HG02870 (cell line): ENCODE measurements at regions not wholly inside any gene's neighbourhood (a gene's known extent, or its start where the extent isn't known, plus 50 kb on each side); places are given as distances from the start of the nearest gene placed in this dataset.
"Not testable (repeated sequence)": the region's sequence is repeated elsewhere in the genome, so short reads cannot be mapped to it uniquely, and the experiment has no call there.

Experiments used
- ATAC-seq: cut with Tn5 transposase; IDR thresholded peaks from one replicate; pipeline ENCODE4 v1.9.1; 2021; ENCODE audit warnings: mild to moderate bottlenecking, moderate library complexity; ENCODE audit not compliant: unreplicated experiment

DNA sequence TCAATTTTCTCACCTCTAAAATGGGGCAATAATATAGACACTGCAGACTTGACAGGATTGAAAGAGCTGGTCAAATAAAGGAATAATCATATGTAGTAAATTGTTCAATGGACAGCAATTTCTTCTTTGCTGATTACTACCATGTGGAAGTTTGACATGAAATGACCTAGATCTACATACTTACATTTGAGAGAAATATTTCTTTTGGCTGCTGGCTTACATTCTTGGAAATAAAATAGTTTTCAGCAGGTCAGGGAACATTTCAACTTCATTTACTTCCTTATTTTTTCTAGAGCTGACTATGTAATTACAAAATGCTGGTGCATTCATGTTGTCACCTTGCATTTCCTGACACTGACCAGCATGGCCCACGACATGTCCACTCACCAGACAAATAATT lies 294.6 kb upstream of the MIR17HG start:
- no peak for ATAC-seq

DNA sequence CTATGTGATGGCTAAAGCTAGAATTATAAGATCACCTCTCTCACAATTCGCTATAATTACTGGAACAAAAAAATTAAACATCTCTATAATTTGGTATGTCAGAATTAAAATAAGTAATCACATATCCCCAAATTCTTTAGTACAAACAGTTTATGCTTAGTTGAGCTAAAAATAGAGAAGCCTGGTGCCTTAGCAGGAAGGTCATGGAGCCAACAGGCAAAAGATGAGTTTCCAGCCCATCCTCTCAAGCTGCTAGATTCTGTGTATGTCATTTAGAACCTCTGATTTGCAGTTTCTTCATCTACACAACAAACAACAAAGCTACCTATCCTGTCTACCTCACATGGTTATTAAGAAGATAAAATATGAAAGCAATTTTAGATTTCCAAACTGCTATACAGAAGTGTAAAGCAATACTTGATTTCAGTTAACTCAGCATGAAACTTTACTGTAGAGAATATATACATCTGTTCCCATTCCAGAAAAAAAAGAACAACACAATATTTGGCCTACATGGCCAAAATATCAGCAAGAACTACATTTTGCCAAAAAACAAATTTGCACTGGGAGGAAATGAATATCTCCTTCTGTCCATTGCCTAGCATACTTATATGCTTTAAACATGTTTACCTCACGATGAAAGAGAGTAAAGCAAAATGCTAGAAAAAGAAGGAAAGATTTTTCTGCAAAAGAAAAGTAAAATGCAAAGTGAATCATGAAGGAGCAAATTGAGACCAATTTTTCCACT lies 294.0 kb upstream of the MIR17HG start:
- no peak for ATAC-seq

DNA sequence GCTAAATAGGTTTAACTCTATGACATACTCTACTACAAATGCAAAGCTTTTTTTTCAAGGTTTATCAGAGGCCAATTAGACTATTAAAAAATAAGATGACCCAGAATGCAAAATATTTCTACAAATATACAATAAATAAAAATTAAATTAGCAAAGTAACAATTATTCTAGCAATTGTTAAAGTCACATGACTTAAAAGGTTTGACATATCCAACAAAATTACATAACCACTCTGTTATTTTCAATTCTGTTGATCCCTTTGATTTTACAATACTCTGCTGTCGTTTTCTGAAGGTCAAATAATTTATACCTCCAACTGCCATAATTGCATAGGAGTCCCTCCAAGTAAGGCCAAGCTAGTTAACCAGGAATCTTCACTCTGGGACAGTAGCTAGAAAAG lies 292.6 kb upstream of the MIR17HG start:
- ATAC-seq = no peak

DNA sequence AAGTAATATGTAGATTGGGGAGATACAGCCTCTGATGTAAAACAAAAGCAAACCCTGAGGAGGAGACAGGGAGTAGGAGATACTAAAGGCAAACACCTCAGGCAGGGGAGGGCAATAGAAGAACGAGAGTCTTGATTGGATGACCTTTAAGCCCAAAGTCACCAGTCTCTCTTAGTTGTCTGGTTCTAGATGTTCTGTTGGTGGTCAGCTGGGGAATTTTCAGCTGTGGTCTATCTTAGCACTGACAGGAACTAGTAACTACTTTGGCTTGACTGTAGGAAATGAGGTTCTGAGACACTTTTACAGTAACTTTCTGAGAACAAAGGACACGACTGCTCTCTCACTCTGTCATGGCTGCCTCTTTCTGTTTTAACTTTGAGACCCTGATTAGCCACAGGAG lies 290.7 kb upstream of the MIR17HG start:
- ATAC-seq = peak; percentile 92

DNA sequence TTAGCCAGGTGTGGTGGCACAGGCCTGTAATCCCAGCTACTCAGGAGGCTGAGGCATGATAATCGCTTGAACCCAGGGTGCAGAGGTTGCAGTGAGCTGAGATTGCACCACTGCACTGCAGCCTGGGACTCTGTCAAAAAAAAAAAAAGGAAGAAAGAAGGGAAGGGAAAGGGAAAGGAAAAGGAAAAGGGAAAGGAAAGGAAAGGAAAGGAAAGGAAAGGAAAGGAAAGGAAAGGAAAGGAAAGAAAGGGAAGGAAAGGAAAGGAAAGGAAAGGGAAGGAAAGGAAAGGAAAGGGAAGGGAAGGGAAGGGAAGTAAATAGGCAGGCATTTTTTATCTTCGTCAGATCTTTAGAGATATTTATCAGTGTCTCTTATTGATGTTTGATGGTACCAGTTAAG lies 290.0 kb upstream of the MIR17HG start:
- not testable (repeated sequence) for ATAC-seq

DNA sequence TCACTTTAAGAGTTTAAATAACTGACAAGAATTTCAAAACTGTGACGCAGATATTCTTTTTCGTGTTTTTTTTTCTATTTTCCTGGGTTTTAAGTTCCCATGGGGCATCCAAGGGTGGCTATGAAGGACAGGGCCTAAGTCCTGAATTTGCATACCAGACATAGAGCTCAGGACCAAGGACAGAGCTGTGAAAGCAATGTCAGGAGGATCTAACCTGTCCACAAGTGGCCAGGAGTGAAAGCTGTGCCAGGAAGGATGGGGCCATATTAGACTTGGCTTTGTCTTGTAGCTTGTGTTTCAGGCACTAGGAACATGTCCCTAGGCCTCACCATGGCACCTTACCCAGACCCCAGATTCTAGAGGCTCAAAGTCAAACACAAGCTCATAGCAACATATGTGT lies 289.4 kb upstream of the MIR17HG start:
- ATAC-seq = no peak

DNA sequence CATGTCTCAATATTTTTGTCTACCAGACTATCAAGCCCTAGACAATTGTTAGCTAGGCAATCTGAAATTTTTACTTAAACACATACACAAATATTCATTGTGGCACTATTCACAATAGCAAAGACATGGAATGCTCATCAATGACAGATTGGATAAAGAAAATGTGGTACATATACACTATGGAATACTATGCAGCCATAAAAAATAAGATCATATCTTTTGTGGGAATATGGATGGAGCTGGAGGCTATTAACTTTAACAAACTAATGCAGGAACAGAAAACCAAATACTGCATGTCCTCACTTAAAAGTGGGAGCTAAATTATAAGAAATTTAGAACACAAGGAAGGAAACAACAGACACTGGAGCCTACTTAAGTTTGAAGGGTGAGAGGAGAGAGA lies 288.6 kb upstream of the MIR17HG start:
- no peak for ATAC-seq

DNA sequence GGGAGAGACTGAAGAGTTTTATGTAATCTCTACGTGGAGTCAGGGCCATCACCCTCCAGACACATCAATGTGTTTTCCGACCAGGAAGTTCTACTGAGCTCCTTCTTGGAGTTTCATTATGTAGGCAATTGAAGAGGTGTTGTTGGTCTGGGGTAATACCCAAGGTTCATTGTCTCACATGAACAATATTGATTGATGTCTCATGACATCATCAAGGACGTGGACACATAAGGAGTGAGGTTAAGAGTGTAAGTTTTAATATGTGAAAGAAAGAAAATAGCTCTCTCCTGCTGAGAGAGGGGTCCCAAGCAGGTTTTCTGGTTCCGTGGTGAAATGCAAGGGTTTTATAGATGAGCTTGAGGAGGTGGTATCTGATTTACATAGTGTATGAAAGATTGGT lies 280.7 kb upstream of the MIR17HG start:
- ATAC-seq = no peak

DNA sequence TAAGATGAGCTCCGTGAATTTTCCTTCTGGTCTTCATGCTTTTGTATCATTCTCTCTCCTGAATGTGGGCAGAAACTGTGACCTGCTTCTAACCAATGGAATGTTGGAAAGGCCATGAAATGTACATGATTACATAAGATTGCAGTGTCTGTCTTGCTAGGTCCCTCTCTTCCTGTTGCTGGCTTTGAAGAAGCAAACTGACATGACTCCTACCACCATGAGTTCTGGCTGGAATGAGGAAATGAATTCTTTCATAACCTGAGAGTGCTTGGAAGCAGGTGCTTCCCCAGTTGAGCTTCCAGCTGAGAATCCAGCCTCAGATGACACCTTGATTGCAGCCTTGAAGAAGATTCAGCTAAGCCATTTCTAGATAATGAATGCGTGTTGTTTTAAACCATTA lies 275.0 kb upstream of the MIR17HG start:
- ATAC-seq = no peak

DNA sequence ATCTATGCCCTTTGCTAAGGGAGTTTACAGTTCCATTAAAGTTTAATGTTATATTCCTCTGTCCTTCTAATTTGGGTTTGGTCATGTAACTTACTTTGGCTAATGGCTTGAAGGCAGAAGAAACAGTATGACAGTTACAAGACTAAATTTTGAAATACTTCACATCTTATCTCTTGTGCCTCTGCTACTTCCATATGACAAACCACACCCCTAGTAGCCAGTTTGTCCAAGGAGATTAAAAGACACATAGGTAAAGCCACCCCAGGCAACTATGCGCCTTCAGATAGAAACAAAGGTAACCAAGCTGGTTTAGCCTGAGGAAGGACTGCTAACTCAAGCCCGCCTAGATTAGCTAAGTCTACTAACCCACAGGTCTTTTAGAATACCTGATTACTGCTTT lies 273.4 kb upstream of the MIR17HG start:
- no peak for ATAC-seq

DNA sequence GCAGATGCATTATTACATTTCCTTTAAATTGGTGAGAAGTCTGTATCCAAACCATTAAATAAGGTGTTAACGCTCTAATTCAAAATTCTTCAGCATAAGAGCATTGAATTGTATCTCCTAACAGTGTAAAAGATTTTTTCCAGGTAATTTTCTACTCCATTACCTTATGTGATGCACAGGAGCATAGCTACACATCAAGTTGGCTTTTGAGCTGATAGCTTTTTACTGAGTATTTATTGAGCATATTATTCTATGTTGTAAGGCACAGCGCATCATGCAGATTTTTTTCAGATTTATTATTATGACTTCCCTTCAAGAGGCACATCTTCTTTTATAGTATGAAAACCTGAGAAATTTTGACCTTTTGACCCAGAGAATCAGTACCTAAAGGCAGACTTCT lies 270.7 kb upstream of the MIR17HG start:
- no peak for ATAC-seq

DNA sequence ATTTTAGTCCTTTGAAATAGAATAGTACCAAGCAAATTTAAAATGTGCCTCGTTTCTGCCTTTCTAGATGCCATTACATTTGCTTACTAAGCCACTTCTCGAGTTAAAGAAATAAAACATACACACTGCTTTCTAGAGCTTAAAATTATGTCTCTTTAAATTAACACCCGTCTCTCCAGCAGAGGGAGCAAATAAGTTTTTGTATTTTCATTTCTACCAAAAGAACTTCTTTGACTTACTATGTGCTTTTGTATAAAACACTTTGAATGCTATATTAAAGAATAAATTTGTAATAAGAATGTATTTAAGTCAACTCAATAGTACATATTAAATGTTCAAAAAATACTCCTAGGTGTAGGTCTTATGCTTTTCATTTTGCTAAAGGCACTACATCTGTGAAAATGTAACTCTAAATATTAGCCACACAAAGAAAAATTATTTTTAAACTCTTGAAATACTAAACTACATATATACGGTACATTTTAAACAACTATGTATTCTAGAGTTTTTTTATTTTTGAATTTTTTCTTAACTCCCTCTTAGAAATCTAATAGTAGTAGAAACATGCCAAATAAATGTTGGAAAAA lies 269.3 kb upstream of the MIR17HG start:
- ATAC-seq = no peak

DNA sequence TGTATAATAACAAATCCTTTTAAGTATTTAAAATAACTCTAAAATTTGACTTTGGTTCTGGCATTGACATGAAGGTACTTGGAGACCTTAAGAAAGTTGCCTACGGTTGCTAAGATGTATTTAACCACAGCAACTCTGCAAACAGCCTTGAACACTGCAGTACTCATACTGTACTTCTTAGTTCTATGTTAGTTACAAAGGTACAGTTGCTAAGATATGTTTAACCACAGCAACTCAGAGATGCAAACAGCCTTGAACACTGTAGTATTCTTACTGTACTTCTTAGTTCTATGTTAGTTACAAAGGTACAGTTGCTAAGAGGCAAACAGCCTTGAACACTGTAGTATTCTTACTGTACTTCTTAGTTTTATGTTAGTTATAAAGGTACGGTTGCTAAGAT lies 268.3 kb upstream of the MIR17HG start:
- ATAC-seq = peak; percentile 60

DNA sequence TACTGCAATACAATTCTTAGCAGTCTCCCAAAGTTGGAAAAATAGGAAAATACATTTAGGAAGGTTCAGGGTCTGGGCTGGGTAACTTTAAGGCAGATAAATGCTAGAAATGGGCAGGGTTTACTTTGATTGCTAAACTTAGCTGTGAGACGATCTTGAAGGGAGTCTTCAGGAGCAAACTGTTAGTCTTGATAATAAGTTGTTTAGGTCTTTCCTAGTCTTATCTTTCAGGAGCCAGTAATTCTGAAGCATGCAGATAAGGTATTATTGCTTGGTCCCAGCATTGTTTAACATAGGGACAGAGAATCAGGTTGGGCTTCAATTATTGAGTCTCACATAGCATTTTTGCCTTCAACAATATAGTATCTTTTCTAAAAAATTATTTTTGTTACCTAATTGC lies 262.4 kb upstream of the MIR17HG start:
- ATAC-seq = no peak

DNA sequence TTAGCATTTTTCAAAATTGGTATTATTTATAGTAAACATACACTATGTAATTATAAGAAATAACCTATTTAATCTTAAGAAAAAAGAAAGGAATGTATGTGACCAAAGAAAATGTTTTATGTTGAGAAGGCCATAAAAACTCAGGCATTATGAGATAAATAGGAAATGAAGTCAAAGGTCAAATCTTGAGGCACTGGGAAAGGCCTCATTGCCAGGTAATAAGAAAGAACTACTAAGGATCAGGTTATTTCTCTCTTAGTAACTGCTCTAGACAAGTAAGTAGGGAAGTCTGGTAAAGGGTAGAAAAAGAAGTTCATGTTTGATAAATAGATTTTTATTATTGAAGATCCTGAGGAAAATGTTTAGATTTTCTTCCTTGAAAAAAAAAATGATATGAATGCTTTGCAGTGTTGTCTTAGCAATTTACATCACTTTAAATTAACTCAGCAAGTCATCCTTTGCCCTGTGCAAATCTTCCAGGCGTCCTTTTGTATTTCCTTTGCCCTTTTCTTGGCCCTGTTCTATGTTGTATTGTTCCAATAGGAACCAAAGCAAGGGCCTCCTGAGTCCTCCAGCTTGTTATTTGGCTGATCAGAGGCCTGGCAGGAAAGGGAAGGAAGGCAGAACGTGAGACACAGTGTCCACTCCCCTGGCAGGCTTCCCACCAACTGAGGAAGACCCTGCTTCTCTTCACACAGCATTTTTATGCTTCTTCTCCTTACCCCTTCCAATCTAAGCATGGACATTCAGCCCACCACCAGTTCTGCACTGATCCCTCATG lies 260.4 kb upstream of the MIR17HG start:
- ATAC-seq = no peak

DNA sequence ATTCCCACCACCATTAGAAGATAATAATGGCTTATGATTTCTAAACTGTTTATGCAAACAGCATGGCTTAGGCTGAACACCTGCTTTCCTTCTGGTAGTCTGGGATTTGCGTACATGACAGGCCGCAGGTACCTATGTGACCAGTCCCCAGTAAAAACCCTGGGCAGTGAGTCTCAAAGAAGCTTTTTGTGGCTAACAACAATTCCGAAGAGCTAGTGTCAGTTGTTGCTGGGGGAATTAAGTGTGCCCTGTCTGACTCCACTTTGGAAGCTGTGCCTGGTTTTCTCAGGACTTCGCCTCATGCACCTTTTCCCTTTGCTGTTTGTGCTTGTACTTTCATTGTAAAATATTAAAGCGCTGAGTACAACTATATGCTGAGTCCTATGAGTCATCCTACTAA lies 250.2 kb upstream of the MIR17HG start:
- ATAC-seq = no peak

DNA sequence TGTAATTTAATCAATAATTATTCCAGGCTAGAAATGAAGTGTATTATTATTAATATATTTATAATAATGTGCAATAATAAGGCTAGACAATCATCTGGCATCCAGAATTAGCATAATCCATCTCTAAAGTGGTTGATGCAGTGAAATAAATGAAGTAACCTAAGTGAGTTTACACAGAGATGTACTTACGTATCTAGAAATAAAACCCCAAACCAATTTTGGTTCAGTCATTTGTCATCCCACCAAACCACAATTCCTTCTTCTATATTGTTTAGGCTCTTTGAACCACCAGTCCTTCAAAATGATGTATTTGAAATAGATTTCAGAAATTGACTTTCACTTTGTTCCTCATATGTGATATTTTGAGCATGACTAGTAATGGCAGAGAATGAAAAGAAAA lies 247.6 kb upstream of the MIR17HG start:
- ATAC-seq = no peak

DNA sequence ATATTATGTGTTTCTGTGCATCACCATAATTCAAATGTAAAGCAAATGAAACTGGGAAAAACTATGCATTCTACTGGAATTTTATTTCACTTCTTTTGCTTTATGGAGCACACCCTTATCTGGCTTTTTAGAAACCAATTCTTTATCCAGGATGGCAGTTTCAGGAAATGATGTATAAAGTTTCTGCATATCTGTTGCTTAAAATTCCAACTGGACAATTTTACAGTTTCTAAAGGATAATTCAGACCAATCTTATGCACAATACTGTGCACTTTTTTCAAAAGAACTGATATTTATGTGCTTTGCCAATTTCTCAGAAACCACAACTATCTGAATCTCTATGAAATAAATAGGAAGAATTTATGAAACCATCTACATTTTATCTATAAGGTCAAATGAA lies 246.5 kb upstream of the MIR17HG start:
- no peak for ATAC-seq

DNA sequence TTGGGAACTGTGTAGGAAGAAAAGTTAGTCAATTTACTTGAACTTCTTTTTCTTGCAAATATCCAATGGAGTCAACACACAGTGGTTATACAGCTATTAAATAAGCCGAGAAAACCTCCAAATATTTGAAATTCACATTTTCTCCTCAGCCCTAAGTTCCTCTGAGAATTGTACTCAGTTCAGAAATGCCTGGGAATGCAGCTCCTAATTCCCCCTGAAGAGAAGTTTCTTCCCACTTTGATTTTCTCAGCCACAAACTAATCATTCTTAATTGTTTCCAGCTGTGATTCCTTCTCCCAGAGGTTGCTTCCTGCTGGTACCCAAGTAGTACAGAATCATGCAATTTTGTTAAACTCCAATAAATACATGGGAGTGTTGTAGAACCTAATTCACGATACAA lies 246.1 kb upstream of the MIR17HG start:
- ATAC-seq = no peak

DNA sequence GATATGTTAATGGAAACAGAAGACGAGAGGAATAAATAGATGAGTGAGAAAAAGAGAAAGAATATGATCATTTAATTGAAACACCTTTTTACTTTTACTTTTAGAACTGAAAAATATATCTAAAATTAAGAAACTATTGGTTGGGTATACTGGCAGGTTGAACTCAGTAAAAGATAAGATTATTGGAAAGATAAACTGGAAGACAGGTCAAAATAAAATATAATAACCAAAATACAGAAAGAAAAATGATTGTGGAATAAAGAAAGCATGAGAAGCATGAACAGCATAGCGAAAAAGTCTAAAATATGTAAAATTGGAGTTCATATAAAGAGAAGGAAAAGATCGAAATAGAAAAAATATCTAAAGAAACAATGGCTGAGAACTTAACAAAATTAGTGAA lies 242.2 kb upstream of the MIR17HG start:
- no peak for ATAC-seq

DNA sequence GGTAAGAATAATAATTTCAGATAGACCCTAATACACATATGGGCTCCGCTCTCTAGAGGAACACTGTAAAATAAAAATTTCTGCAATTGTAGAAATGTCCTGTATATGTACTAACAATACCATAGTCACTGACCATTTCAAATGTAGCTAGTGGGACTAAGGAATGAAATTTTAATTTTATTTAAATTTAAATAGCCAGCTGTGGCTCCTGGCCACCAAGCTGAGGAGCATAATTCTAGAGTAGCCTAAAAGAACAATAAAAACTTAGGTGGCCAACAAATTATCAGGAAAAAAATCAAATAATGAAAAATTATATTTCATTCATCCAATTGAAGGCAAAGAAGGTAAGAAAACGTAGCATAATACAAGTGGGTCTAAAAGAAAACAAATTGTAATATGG lies 240.9 kb upstream of the MIR17HG start:
- no peak for ATAC-seq

DNA sequence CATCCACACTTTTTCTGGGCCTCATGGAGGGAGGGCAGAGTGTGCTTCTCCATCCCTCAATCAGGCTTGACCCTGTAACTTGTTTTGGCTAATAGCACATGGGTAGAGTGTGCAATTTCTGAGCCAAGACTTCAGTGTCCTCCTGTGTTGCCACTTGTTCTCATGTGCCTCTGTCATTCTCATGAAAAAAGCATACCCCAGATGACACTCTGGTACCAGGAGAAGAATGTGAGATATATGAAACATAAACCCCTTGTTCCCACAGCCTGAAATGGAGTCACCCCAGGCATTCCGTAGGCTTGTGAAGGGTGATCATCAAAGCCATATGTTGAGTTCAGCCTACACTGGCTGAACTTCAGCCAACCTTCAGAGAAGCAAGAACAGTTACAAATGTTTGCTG lies 239.2 kb upstream of the MIR17HG start:
- ATAC-seq = no peak
